ENCODE measurements at regions not wholly inside any gene's neighbourhood (a gene's known extent, or its start where the extent isn't known, plus 50 kb on each side); places are given as distances from the start of the nearest gene placed in this dataset.

DNA sequence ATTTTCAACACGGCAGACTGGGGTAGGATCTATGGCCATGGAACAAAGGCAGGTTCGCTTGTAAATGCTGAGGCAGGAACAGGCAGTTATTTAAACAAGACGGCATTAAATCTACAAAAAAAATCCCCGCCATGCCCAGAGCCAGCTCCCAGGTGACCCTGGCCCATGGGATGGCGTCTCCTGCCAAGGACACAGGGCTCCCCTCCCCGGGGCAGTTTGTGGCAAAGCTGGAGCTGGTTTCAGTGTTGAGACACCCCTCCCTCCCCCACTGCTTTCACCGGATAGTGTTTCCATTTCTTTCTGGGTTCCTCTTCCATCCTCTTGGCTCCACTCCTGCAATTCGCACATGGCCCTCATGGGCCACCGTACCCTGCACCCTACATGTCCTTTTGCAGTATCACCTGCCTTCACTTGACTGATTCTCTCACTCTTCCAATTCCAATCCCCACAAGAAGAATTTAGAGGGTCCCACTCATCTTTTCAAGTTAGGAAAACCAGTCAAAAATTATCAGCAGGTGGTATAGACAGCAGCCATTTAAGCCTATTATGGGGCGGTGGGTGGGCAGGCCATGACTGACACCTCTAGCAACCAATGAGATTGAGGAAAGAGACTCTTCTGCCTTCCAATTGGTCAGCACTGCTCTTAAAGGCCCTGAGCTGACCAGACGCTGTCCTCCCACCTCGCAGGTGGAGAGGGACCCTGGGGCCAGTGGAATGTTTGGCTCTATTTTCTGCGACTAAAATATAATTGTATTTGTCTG, 52.0 kb downstream of the OLIG1 start:
- Histone ChIP-seq H3K4me3 (replicated peaks; ENCODE audit: insufficient read depth, low read length) (no peak overlapping the region), H3K27me3 (ENCODE audit: insufficient read depth, poor library complexity, severe bottlenecking) (no peaks in the 10 kb centered on the region), H3K27ac (replicated peaks) (no peak overlapping the region; the same call in 1 of the 2 replicates)
- peak in 1 of 2 experiments; percentile 29 for DNase-seq (ENCODE audit: low read depth in 1 of 2, low spot score in 1 of 2)
- no peak for TF ChIP-seq GABPA (IDR thresholded peaks at IDR 0.05; ENCODE audit: low read depth)
- TF ChIP-seq CTCF (IDR thresholded peaks at IDR 0.05; ENCODE audit: insufficient read depth, low read length): no peak
- TF ChIP-seq, protein P1, sequence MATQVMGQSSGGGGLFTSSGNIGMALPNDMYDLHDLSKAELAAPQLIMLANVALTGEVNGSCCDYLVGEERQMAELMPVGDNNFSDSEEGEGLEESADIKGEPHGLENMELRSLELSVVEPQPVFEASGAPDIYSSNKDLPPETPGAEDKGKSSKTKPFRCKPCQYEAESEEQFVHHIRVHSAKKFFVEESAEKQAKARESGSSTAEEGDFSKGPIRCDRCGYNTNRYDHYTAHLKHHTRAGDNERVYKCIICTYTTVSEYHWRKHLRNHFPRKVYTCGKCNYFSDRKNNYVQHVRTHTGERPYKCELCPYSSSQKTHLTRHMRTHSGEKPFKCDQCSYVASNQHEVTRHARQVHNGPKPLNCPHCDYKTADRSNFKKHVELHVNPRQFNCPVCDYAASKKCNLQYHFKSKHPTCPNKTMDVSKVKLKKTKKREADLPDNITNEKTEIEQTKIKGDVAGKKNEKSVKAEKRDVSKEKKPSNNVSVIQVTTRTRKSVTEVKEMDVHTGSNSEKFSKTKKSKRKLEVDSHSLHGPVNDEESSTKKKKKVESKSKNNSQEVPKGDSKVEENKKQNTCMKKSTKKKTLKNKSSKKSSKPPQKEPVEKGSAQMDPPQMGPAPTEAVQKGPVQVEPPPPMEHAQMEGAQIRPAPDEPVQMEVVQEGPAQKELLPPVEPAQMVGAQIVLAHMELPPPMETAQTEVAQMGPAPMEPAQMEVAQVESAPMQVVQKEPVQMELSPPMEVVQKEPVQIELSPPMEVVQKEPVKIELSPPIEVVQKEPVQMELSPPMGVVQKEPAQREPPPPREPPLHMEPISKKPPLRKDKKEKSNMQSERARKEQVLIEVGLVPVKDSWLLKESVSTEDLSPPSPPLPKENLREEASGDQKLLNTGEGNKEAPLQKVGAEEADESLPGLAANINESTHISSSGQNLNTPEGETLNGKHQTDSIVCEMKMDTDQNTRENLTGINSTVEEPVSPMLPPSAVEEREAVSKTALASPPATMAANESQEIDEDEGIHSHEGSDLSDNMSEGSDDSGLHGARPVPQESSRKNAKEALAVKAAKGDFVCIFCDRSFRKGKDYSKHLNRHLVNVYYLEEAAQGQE (IDR thresholded peaks at IDR 0.05; ENCODE audit: insufficient replicate concordance, low read depth): no peak
- TF ChIP-seq SPI1 (IDR thresholded peaks at IDR 0.05; ENCODE audit: borderline replicate concordance, low read depth): 0 out of 2 replicates have a peak, but pooled peaks have one; percentile 5

- TF ChIP-seq POLR2AphosphoS5 (IDR thresholded peaks at IDR 0.05; ENCODE audit: low read depth) (no peak), GABPA (IDR thresholded peaks at IDR 0.05; ENCODE audit: low read depth) (no peak), SPI1 (IDR thresholded peaks at IDR 0.05; ENCODE audit: borderline replicate concordance, low read depth) (no peak), CTCF (IDR thresholded peaks at IDR 0.05; ENCODE audit: insufficient read depth, low read length) (no peak)
- TF ChIP-seq, protein P1 (IDR thresholded peaks at IDR 0.05; ENCODE audit: insufficient replicate concordance, low read depth): no peak
- no peak overlapping the region for H3K27ac ChIP-seq (replicated peaks)
- no peak overlapping the region for H3K4me3 ChIP-seq (replicated peaks; ENCODE audit: insufficient read depth, low read length)
- no peak for DNase-seq (ENCODE audit: low read depth in 1 of 2, low spot score in 1 of 2)
- H3K27me3 ChIP-seq (ENCODE audit: insufficient read depth, poor library complexity, severe bottlenecking): no peaks in the 10 kb centered on the region
These were observed 52.6 kb downstream of the OLIG1 start for GRCh38 chr21:33122507-33122906.

GRCh38 chr21:33123374-33124123, 53.6 kb downstream of the OLIG1 start:
- TF ChIP-seq, protein P1 (IDR thresholded peaks at IDR 0.05; ENCODE audit: insufficient replicate concordance, low read depth): no peak
- no peak for TF ChIP-seq SPI1 (IDR thresholded peaks at IDR 0.05; ENCODE audit: borderline replicate concordance, low read depth)
- no peak for TF ChIP-seq CTCF (IDR thresholded peaks at IDR 0.05; ENCODE audit: insufficient read depth, low read length)
- TF ChIP-seq GABPA (IDR thresholded peaks at IDR 0.05; ENCODE audit: low read depth): no peak
- no peak for TF ChIP-seq POLR2AphosphoS5 (IDR thresholded peaks at IDR 0.05; ENCODE audit: low read depth)
- Histone ChIP-seq H3K27me3 (ENCODE audit: insufficient read depth, poor library complexity, severe bottlenecking) (no peaks in the 10 kb centered on the region), H3K4me3 (replicated peaks; ENCODE audit: insufficient read depth, low read length) (no peak overlapping the region), H3K27ac (replicated peaks) (no peak overlapping the region)
- no peak for DNase-seq (ENCODE audit: low read depth in 1 of 2, low spot score in 1 of 2)

Measured in HL-60 (cell line).